GM18507 (cell line): ENCODE measurements at regions not wholly inside any gene's neighbourhood (a gene's known extent, or its start where the extent isn't known, plus 50 kb on each side); places are given as distances from the start of the nearest gene placed in this dataset.
"Not testable (repeated sequence)": the region's sequence is repeated elsewhere in the genome, so short reads cannot be mapped to it uniquely, and the experiment has no call there.

ENCODE experiments used
- DNase-seq: peaks from one replicate; pipeline ENCODE4 v3.0.0; 2011; ENCODE audit warnings: low read depth; ENCODE audit not compliant: insufficient read length; ENCODE audit errors: extremely low spot score
- FAIRE-seq: peaks from 2 replicates; lab custom pipeline; 2011; peaks lifted over from hg19 to GRCh38; lab: Jason Lieb, UNC

DNA sequence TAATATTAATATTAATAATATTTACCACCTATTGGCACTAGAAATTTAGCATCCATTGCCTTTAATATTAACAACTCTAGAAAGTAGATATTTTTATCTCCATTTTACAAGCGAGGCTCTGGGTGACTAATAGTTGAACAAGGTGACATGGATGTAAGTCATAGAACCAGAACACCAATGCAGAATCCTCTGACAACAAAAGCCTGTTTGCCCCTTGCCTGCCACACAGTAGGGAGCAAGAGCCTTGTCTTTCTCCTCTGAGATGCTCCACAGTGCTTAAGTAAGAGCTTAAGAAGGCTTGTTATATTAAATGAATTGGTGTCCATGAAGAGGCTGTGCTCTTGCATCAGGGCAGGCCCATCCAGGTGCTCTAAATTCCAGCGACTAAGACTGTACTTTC is 51.2 kb upstream of the LBX1 start:
- no peak for FAIRE-seq
- no peak for DNase-seq

GRCh38 chr10:101280921-101281320 is 51.7 kb upstream of the LBX1 start:
- not testable (repeated sequence) for FAIRE-seq, DNase-seq

DNA sequence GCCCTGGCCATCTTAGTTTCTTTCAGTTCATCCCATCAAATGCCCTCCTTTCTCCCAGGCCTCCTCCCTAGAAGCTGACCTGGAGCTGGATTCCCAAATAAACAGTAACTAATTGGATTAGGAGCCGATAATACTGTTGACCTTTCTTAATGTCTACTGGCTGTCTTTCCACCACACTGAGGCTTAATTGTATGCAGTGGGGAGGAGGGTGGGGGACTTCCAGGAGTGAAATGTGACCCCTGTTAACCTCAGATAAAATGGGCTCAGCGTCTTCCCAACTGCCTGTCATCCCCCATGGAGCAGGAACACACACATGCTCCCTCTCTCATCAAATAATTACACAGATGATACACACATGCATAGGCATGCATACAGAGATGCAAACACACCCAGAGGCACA is 53.7 kb upstream of the LBX1 start:
- DNase-seq (no peak), FAIRE-seq (no peak)

DNA sequence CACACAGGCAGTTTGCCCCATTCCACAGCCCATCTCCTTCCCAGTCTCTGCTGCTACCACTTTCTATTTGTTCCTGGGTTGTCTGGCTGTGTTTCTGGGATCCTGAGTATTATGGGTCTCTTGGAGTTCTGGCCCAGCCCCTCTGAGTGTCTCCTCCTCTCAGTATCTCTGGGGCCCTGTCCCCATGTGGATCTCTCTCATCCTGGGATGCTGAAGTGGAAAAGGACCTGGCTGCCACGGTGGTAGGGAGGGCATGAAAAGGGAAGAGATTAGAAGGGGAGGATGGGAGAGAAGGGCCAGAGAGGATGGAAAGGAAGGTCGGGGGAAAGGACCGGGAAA is 54.5 kb upstream of the LBX1 start:
- no peak for FAIRE-seq

DNA sequence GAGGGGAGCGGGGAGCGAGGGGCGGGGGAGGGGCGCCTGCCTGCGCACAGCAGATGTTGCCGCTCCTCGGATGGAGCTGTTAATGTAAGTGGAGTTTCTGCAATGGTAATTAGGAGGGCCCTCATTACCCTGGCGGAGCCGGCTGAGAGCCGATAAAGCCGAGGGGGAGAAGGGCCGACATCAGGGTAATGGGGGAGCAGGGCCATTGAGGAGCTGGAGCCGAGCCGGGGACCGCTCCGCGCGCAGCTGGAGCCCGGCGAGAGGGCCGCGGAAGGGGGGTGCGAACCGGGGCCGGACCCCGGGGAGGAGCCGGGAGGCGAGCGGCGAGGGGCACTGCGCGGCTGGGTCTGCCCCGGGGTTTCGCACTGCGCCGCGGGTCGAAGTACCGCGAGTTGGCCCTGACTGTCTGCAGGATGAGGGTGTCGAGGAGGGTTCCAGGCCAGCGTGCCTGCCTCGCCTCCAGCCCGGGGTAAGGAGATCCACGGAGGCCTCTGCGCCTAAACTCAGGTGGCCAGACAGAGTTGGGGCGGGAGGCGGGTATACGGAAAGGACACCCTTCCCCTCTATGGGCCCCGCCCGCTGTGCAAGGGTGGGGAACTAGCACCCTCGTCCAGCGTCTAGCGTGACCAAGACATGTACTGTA is 55.0 kb upstream of the LBX1 start:
- DNase-seq (no peak), FAIRE-seq (no peak)

More for the DNA sequence above, 54.5 kb upstream of the LBX1 start:
- DNase-seq = no peak

- FAIRE-seq (no peak), DNase-seq (no peak)
These were observed 55.6 kb upstream of the LBX1 start for GRCh38 chr10:101284744-101285463.

- no peak for DNase-seq
- FAIRE-seq = no peak
These were observed 56.3 kb upstream of the LBX1 start for GRCh38 chr10:101285519-101286070.

DNA sequence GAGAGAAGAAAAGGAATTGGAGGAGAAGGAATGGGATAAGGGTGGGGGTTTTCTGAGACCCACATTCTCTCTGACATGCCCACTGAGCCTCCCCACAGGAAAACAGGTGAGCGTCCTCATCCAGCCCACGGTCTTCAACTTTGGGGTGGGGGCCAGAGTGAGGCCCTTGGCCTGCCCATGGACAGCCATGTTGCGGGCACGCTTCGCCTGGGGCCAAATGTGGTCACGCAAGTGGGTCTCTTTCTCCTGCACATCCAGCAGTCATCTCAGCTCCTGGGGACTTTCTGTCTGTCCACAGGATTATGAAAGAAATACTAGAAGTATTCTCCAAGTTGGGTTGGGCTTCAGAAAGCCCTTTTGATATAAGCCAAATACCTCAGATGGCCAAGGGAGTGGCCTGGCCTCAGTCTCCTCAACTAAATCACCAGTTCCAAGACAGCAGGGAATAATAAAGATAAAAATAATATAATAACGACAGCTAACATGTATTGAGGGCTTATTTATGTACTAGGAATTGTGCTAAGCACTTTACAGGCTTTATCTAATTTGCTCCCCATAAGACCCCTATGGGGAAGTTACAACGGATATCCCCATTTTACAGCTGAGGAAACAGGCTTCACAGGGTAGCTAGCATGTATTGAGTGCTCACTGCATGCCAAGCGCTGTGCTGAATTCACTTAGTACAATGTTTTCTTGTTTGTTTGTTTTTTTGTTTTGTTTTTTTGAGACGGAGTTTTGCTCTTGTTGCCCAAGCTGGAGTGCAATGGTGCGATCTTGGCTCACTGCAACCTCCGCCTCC is 57.2 kb upstream of the LBX1 start:
- no peak for FAIRE-seq
- no peak for DNase-seq

DNA sequence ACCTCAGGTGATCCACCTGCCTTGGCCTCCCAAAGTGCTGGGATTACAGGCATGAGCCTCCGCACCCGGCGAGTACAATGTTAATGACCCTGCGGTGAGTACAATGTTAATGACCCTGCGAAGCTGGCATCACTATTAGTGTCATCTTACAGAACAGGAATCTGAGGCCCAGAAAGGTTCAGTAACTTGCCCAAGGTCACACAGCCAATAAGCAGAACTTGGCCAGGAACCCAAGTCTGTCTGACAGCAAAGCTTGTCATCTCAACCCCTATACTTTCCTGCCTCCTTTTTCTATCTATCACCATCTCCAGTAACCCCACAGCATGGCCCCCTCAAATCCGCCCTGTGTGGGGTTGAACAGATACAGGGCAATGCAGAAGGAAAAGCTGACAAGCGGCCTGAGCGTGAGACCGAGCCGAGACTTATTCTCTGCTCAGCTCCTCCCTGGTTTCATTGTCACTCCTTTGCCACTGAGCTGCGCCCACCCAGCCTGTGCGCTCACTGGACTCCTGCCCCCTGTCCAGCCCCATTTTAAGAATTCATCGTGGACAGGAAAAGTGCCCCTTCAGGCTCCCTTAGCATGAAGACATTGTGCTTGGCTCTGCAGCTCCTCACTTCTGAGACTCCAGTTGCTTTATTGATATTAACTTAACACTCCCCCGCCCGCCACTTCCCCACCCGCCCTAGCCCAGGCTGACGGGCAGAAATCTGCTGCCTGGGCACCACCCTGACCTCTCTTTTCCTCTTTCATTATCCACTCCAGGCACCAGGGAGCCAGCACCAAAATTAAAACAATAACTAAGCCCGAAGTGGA is 58.1 kb upstream of the LBX1 start:
- no peak for FAIRE-seq
- DNase-seq = no peak

DNA sequence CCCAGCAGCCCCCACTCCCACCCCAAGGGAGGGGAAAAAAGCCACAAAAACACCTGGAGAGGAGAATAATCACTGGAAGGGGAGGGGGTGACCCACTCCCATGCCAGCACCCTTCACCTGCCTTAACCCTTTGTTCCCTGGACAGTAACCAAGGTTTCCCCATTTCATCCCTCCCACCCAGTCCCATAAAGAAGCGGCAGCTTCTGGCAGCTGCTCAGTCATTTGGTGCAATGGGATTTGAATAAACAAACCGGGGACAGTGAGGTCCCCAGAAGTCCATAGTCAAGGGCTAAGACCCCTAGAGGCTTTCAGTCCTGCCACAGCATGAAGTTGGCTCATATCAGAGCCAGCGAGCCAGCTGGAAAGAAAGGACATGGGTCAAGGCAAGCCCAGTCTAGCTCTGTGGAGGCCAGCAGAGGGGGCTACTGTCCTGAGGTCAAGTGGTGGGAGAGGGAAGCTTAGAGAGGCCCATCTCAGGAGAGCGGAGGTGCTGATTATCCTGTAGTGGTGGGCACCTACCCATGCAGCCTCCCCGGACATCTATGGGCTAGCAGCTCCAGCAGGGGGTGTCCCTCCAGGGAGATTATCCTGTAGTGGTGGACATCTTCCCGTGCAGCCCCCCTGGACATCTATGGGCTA is 58.9 kb upstream of the LBX1 start:
- no peak for DNase-seq
- FAIRE-seq = no peak

DNA sequence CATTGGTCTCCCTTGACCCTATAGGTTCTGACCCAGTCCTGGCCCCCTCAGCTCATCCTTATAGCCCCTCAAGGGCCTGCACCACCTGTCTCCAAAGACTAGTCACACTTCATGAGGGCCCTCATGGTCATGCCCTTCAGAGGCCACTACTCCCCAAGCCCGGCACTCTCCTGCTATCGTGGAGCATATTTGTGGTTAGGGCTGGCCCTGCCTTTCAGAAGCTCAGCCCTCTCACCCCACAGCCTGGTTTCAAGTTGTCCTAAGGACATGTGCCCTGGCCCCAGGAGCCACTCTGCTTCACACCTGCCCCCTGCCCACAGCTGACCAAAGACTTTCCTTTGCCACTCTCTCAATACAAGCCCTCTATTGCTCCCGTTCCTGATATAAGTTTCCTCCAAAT is 60.3 kb upstream of the LBX1 start:
- no peak for FAIRE-seq
- DNase-seq = no peak

GRCh38 chr10:101290431-101290830 is 61.2 kb upstream of the LBX1 start:
- FAIRE-seq (no peak), DNase-seq (no peak)

- DNase-seq = no peak
- FAIRE-seq = no peak
These were observed 61.6 kb upstream of the LBX1 start for GRCh38 chr10:101290881-101291280.

DNA sequence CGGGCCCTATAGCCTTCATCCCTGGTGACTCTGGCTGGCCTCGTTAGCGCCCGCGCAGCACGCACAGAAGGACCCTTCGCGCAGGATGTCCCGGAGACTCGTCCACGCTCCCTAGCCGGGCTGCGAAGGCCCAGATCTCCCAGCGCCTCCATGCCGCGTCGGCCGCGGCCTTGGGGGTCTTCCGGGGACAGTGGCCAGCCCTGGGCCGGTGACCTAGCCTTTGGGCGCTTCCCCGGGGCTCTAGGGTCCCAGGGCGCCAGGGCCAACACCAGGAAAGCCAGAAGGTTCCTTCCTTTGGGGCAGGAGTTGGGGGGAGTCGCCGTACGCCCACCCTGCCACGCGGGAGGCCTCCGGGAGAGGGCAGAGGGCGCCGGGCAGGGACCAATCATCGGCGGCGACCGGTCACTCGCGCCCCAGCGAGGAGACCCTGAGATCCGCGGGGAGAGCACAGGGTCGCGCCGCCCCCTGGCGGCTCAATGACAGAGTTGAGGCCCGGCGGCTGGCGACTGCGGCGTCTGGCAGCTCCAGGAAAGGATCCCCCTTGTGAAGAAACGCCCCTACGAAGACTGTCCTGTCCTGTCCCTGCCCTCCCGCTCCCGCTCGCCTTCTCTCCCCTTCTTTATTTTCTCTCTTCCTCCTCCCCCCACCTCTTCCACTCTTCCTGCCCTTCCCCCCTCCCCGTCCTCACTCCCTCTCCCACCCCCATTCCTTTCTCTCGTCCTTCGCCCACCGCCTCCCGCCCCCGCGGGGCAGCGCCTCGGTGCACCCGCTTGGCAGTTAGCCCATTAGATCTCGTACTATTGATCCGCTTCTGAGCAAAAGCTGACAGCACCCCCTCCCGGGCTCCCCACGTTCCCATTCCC is 62.3 kb upstream of the LBX1 start:
- FAIRE-seq (no peak), DNase-seq (peak; percentile 47)

DNA sequence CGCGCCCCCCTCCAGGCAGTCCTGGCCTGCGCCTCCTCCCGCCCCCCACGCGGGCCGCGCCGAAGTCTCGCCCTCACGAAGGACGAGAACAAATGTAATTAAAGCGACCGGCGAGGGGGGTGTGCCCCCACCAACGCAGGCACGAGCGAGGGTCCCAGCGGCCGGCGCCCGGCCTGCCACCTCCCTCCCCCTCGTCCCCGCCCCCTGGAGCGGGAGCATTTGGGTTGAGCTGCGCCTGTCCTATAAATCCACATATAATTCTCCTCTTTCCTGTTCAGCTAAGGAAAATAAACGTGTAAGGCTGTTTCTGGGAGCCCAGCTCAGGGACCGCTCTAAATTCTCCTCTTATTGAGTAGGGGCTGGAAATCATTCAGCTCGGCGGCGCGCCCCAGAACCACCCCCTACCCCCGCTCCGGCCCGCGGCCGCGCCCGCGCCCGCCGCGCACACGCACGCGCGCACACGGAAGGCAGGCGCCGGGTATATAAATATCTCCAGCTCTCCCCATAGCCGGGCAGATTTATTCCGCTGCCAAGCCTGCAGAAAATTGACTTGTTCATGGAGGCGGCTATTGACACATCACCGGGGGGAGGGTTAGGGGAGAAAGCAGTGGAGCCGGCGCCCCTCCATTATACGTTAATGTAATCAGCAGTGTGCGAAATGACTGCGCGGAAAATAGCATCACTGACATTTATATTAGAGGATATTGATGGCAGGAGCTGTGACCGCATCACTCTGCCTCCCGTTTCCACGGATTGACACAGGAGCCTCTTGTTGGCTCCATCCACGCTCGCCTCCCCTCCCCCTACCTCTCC is 61.6 kb upstream of the BTRC start:
- no peak for FAIRE-seq
- DNase-seq = no peak

DNA sequence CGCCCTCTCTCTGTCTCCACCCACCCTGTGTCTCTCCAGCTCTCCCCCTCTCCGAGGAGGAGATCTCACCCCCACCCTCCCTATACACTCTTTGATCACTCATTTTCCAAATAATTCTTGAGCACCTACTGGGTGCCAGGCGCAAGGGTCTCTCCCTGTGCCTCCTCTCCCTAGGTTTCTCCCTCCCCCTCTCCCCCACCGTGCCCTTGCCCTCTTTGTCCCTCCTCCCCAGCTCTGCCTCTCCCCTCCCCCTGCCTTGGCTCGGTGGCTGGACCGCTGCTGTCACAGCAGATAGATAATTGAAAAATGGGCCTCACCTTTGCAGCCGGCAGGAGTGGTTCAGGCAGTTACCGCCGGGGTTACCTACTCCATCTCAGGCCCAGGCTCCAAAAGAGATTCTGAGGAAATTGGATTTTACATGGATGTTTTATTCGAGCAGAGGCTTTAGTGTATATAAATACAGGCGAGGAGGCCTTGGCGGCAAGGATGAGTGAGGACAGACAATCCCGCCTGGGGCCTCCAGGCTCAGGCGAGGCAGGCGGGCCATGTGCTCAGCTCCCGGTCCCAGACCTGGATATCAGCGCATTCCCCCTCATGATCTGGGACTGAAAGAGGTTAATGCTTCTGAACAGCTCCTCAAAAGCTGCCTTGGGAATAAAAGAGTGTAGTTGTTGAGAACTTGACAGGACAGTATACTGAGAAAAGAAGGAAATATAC is 60.8 kb upstream of the BTRC start:
- FAIRE-seq (no peak), DNase-seq (no peak)

DNA sequence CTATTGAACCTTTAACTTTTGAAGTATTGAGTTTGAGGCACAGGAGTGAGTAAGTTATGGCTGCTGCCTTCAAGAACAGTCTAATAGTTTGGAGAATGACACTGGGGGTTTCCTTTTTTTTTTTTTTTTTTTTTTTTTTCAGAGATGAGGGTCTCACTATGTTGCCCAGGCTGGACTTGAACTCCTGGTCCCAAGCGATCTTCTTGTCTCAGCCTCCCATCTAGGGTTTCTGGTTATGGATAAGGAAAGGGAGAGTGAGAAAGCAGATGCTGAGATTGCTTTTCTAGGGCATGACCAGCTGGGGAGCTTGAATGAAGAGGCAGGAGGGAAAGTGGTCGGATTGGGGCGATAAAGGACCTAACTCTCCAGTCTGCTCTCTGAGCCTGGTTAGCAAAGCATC is 59.9 kb upstream of the BTRC start:
- FAIRE-seq (no peak), DNase-seq (no peak)
